H1 (cell line): ENCODE measurements at regions not wholly inside any gene's neighbourhood (a gene's known extent, or its start where the extent isn't known, plus 50 kb on each side); places are given as distances from the start of the nearest gene placed in this dataset.

Source experiments
- CTCF ChIA-PET: fragments of 300-600 bp; sonication (Branson Sonifier 250); formaldehyde crosslinking; loops from one replicate; lab custom pipeline; 2021; ENCODE audit not compliant: partially characterized antibody; lab: Charles Lee
- POLR2A ChIA-PET: fragments of 300-600 bp; sonication (Branson Sonifier 250); formaldehyde crosslinking; loops from one replicate; lab custom pipeline; 2021; ENCODE audit warnings: inconsistent platforms; ENCODE audit not compliant: partially characterized antibody; lab: Charles Lee
- DNase-seq, 2 experiments: peaks; one replicate each; pipeline versions ENCODE4 v3.0.0 to v3.0.0-alpha.2; 2010 to 2022; ENCODE audit warnings: low spot score in 2 of 2, low read depth in 1 of 2, mixed read lengths in 1 of 2
- FAIRE-seq: peaks from 2 replicates; lab custom pipeline; 2011; peaks lifted over from hg19 to GRCh38; lab: Jason Lieb, UNC
- H2AFZ ChIP-seq: 2 replicates; pipeline ENCODE4 v1.8.1; 2012; ENCODE audit warnings: low read length, inconsistent platforms
- H2AK5ac ChIP-seq: 2 replicates; pipeline ENCODE4 v1.6.1; 2013; ENCODE audit warnings: low read depth, low read length
- H2BK120ac ChIP-seq: replicated peaks from 2 replicates; pipeline ENCODE3; 2013; ENCODE audit warnings: low read depth, low read length, inconsistent platforms
- H2BK12ac ChIP-seq: 2 replicates; pipeline ENCODE4 v1.6.1; 2013; ENCODE audit warnings: low read depth, low read length
- H2BK15ac ChIP-seq: 2 replicates; pipeline ENCODE4 v1.6.1; 2013; ENCODE audit warnings: low read length
- H2BK20ac ChIP-seq: 2 replicates; pipeline ENCODE4 v1.6.1; 2013; ENCODE audit warnings: low read length
- H2BK5ac ChIP-seq: 2 replicates; pipeline ENCODE4 v1.6.1; 2013; ENCODE audit warnings: low read depth, low read length
- H3K14ac ChIP-seq: 2 replicates; pipeline ENCODE4 v1.6.1; 2013; ENCODE audit warnings: inconsistent platforms; ENCODE audit not compliant: insufficient read length
- H3K18ac ChIP-seq: 2 replicates; pipeline ENCODE4 v1.6.1; 2013; ENCODE audit warnings: low read length; ENCODE audit errors: extremely low read depth
- H3K23ac ChIP-seq: 2 replicates; pipeline ENCODE4 v1.6.1; 2013; ENCODE audit warnings: inconsistent platforms; ENCODE audit not compliant: insufficient read length
- H3K23me2 ChIP-seq: 2 replicates; pipeline ENCODE4 v1.6.1; 2013; ENCODE audit warnings: low read depth, low read length
- H3K27ac ChIP-seq: 2 replicates; pipeline ENCODE4 v1.6.1; 2011; ENCODE audit warnings: low read depth, low read length, inconsistent platforms
- H3K27me3 ChIP-seq, 4 experiments: replicated peaks in 1 of 4; 1 replicate in 1 of 4; 2 replicates in 3 of 4; pipeline versions ENCODE4 v1.6.1 to v1.8.1; 2011 to 2013; ENCODE audit warnings: low read length in 3 of 4, mild to moderate bottlenecking in 3 of 4, inconsistent platforms in 2 of 4, mixed read lengths in 2 of 4, moderate library complexity in 1 of 4; ENCODE audit not compliant: control insufficient read depth in 3 of 4, insufficient read depth in 3 of 4; ENCODE audit errors: extremely low read depth in 1 of 4
- H3K36me3 ChIP-seq, 4 experiments: 2 replicates each; pipeline versions ENCODE4 v1.6.1 to v1.8.1; 2011 to 2013; ENCODE audit warnings: mild to moderate bottlenecking in 4 of 4, low read length in 3 of 4, moderate library complexity in 2 of 4, control low read depth in 1 of 4, inconsistent platforms in 1 of 4; ENCODE audit not compliant: insufficient read depth in 4 of 4, control insufficient read depth in 2 of 4
- H3K4ac ChIP-seq: replicated peaks from 2 replicates; pipeline ENCODE3; 2013; ENCODE audit warnings: low read length, low read depth, mixed read lengths, inconsistent platforms; ENCODE audit not compliant: insufficient read length
- H3K4me1 ChIP-seq, 4 experiments: replicated peaks in 1 of 4; 1 replicate in 1 of 4; 2 replicates in 3 of 4; pipeline versions ENCODE4 v1.6.1 to v1.8.1; 2011 to 2013; ENCODE audit warnings: low read length in 3 of 4, inconsistent platforms in 2 of 4, mixed read lengths in 1 of 4; ENCODE audit not compliant: insufficient read depth in 4 of 4, control insufficient read depth in 3 of 4
- H3K4me2 ChIP-seq, 2 experiments: 2 replicates each; pipeline versions ENCODE4 v1.6.1 to v1.8.1; 2011 to 2013; ENCODE audit warnings: low read depth in 2 of 2, low read length in 2 of 2, control low read depth in 1 of 2, inconsistent platforms in 1 of 2, mild to moderate bottlenecking in 1 of 2; ENCODE audit not compliant: insufficient read depth in 1 of 2
- H3K4me3 ChIP-seq, 4 experiments: fragments of 200-600, 300-600 bp in 1 of 4; sonication (generic), shearing (Covaris generic), sonication (Bioruptor Twin) in 1 of 4; 2 replicates each; pipeline versions ENCODE4 v1.5.1 to v1.8.1; 2011 to 2016; ENCODE audit warnings: low read length in 4 of 4, low read depth in 3 of 4, control low read depth in 2 of 4, inconsistent platforms in 2 of 4, mild to moderate bottlenecking in 2 of 4, mixed read lengths in 1 of 4, moderate library complexity in 1 of 4; ENCODE audit not compliant: insufficient read depth in 2 of 4; ENCODE audit errors: extremely low read depth in 1 of 4
- H3K56ac ChIP-seq: replicated peaks from 2 replicates; pipeline ENCODE3; 2013; ENCODE audit warnings: low read depth, mild to moderate bottlenecking, mixed read lengths, low read length, inconsistent platforms; ENCODE audit not compliant: insufficient read length
- H3K79me1 ChIP-seq: 2 replicates; pipeline ENCODE4 v1.6.1; 2013; ENCODE audit warnings: low read depth, low read length, control low read depth
- H3K79me2 ChIP-seq, 2 experiments: 2 replicates each; pipeline versions ENCODE4 v1.6.1 to v1.8.1; 2012 to 2013; ENCODE audit warnings: low read length in 2 of 2, mild to moderate bottlenecking in 2 of 2, inconsistent platforms in 1 of 2; ENCODE audit not compliant: insufficient read depth in 2 of 2, control insufficient read depth in 1 of 2
- H3K9ac ChIP-seq, 4 experiments: replicated peaks in 1 of 4; 1 replicate in 1 of 4; 2 replicates in 3 of 4; pipeline versions ENCODE4 v1.6.1 to v1.8.1; 2011 to 2013; ENCODE audit warnings: low read depth in 3 of 4, low read length in 3 of 4, control low read depth in 2 of 4, mild to moderate bottlenecking in 2 of 4, moderate library complexity in 2 of 4, inconsistent platforms in 1 of 4; ENCODE audit errors: extremely low read depth in 1 of 4
- H3K9me3 ChIP-seq, 2 experiments: 2 replicates each; pipeline versions ENCODE4 v1.6.1 to v1.8.1; 2012 to 2013; ENCODE audit warnings: mild to moderate bottlenecking in 2 of 2, moderate library complexity in 2 of 2, control low read depth in 1 of 2, inconsistent platforms in 1 of 2, low read depth in 1 of 2, low read length in 1 of 2, mixed read lengths in 1 of 2; ENCODE audit not compliant: insufficient read depth in 2 of 2
- H4K20me1 ChIP-seq, 2 experiments: replicated peaks in 1 of 2; 2 replicates each; pipeline versions ENCODE3 to v1.8.1; 2011 to 2013; ENCODE audit warnings: inconsistent platforms in 2 of 2, low read length in 2 of 2, mild to moderate bottlenecking in 1 of 2; ENCODE audit not compliant: insufficient read depth in 2 of 2, control insufficient read depth in 1 of 2
- H4K5ac ChIP-seq: 2 replicates; pipeline ENCODE4 v1.6.1; 2013; ENCODE audit warnings: low read length, low read depth, mixed read lengths, inconsistent platforms; ENCODE audit not compliant: insufficient read length
- H4K8ac ChIP-seq: 2 replicates; pipeline ENCODE4 v1.8.0; 2013; ENCODE audit warnings: mild to moderate bottlenecking, moderate library complexity, low read length, inconsistent platforms; ENCODE audit not compliant: insufficient read depth; ENCODE audit errors: extremely low read depth
- H4K91ac ChIP-seq: replicated peaks from 2 replicates; pipeline ENCODE3; 2013; ENCODE audit warnings: low read length, mixed read lengths, inconsistent platforms; ENCODE audit not compliant: insufficient read length
- ASH2L ChIP-seq: fragments of 200-600, 300-600 bp; sonication (generic); IDR thresholded peaks from one replicate; pipeline ENCODE4 v1.7.1; 2017; ENCODE audit warnings: low read length
- CBX8 ChIP-seq: fragments of 300-800, 300-1000 bp; sonication (generic); IDR thresholded peaks from 2 replicates; pipeline ENCODE4 v1.7.1; 2016; ENCODE audit warnings: low read depth, low read length, borderline replicate concordance
- MAFK ChIP-seq: IDR thresholded peaks from 2 replicates; pipeline ENCODE4 v1.6.1; 2012; ENCODE audit warnings: low read depth, mild to moderate bottlenecking, improper control_type of control experiment, low read length
- SIN3A ChIP-seq, 2 experiments: IDR thresholded peaks in 1 of 2; conservative IDR thresholded peaks in 1 of 2; 2 replicates each; pipeline ENCODE4 v1.6.1; 2011 to 2012; ENCODE audit warnings: low read length in 2 of 2, improper control_type of control experiment in 1 of 2, low read depth in 1 of 2, mild to moderate bottlenecking in 1 of 2
- SIX5 ChIP-seq: IDR thresholded peaks from 2 replicates; pipeline ENCODE4 v1.6.1; 2011; ENCODE audit warnings: mild to moderate bottlenecking, low read depth, low read length
- SP4 ChIP-seq: IDR thresholded peaks from 2 replicates; pipeline ENCODE4 v1.6.1; 2012; ENCODE audit warnings: low read length, inconsistent platforms
- YY1 ChIP-seq: IDR thresholded peaks from 2 replicates; pipeline ENCODE4 v1.6.1; 2011; ENCODE audit warnings: low read depth, mild to moderate bottlenecking, low read length
- WGBS, 2 experiments: shearing (Covaris generic) in 1 of 2; methylation state at CpG; one replicate each; pipeline versions ENCODE4 v1.1.6 to v1.1.7; 2013 to 2015; ENCODE audit warnings: low lambda C conversion rate in 2 of 2, mixed read lengths in 2 of 2, inconsistent platforms in 1 of 2, low coverage in 1 of 2, missing lambda C conversion rate in 1 of 2; ENCODE audit not compliant: insufficient replicate concordance in 2 of 2, insufficient coverage in 1 of 2, insufficient read length in 1 of 2; ENCODE audit errors: extremely low coverage in 1 of 2, missing lambda C conversion rate in 1 of 2; 5-methylcytosine and 5-hydroxymethylcytosine counted together

DNA sequence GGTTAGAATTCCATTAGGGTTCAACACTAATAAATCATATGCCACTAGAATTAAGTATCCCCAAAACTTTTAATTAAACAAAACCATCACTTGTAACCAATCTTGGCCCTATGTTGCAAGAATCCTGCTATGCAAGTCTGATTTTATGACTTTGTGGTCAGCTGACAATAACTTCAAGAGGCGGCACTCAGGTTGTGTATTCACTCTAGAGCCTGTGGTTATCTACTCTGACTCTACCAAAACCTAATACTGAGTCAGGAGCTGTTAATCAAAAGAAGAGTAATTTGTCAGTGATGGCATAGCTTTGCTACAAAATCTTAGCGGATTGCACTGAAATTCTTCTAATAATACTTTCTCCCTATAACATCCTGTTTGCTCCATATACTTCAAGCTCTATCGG is 253.7 kb downstream of the AASDHPPT start:
- no peak overlapping the region for H3K56ac ChIP-seq
- H4K8ac ChIP-seq: no peak overlapping the region
- FAIRE-seq (no peak), DNase-seq (no peak)
- no peak overlapping the region for H2AK5ac ChIP-seq
- H3K23me2 ChIP-seq: no peaks in the 10 kb centered on the region
- H3K4me1 ChIP-seq: peaks cover 3 to 8% (median 5%) of the 10 kb centered on the region in 4 experiments; a peak in 6 of 7 replicates
- H3K27me3 ChIP-seq: no peaks in the 10 kb centered on the region
- H3K4me2 ChIP-seq: no peak overlapping the region
- no peak overlapping the region for H3K27ac ChIP-seq
- no peak overlapping the region for H3K14ac ChIP-seq
- no peak overlapping the region for H2BK15ac ChIP-seq
- no peaks in the 10 kb centered on the region for H3K79me2 ChIP-seq
- TF ChIP-seq CBX8 (no peak), ASH2L (no peak), MAFK (no peak), YY1 (no peak), SIX5 (no peak), SIN3A (conservative IDR thresholded peaks at IDR 0.05 in 1 of 2, IDR thresholded peaks at IDR 0.05 in 1 of 2; ENCODE audit: low read depth in 1 of 2, low read length in 2 of 2) (no peak), SP4 (no peak)
- no peaks in the 10 kb centered on the region for H3K79me1 ChIP-seq
- H3K9me3 ChIP-seq: no peaks in the 10 kb centered on the region
- no peak overlapping the region for H4K91ac ChIP-seq
- WGBS, 2 experiments: 91% methylated on average over 3 of the region's 3 CpGs; no CpG with 5 or more reads in 1 of the 2 experiments
- H4K5ac ChIP-seq: no peak overlapping the region
- no peak overlapping the region for H3K18ac ChIP-seq
- no peaks in the 10 kb centered on the region for H4K20me1 ChIP-seq
- no peak overlapping the region for H2BK120ac ChIP-seq
- no peak overlapping the region for H2BK20ac ChIP-seq
- H3K4me3 ChIP-seq: no peak overlapping the region
- no peak overlapping the region for H3K9ac ChIP-seq
- ChIA-PET POLR2A (interaction anchor here (0.7 kb wide), 1 partner anchor 278 kb away, joined by 3 read pairs; no protein-coding TSS in a partner anchor), CTCF (interaction anchor here (1.3 to 3.6 kb wide), 2 partner anchors 12 to 244 kb away, joined by 5 to 10 read pairs; no protein-coding TSS in a partner anchor)
- H2BK12ac ChIP-seq: no peak overlapping the region
- H3K36me3 ChIP-seq: no peaks in the 10 kb centered on the region
- no peak overlapping the region for H3K23ac ChIP-seq
- no peak overlapping the region for H2BK5ac ChIP-seq
- H3K4ac ChIP-seq: no peak overlapping the region
- H2AFZ ChIP-seq: no peak overlapping the region
